DMS 273 (cell line): ENCODE measurements at regions not wholly inside any gene's neighbourhood (a gene's known extent, or its start where the extent isn't known, plus 50 kb on each side); places are given as distances from the start of the nearest gene placed in this dataset.
"Not testable (repeated sequence)": the region's sequence is repeated elsewhere in the genome, so short reads cannot be mapped to it uniquely, and the experiment has no call there.

Experiments
- DNase-seq: peaks from one replicate; lab custom pipeline; 2025; ENCODE audit not compliant: unreplicated experiment; lab: John Stamatoyannopoulos, UW

DNA sequence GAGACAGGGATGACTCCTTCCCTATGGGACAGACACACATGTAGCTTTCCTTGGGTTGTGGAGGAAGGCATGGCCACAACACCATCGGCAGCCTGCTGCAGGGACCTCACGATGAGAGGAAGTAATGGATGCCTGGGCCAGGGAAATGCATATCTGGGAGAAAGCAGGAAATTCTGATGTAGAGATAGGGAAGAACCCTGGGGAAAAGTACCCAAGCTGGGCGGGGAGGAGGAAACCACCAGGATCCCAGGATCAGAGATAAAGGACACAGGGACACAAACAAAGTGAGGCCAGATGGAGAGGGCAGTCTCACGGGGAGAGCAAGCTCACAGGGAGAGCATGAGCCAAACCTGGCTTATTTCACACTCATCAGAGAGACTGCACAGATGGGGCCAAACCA, 294.7 kb upstream of the TEKT4 start:
- DNase-seq = peak; percentile 5

DNA sequence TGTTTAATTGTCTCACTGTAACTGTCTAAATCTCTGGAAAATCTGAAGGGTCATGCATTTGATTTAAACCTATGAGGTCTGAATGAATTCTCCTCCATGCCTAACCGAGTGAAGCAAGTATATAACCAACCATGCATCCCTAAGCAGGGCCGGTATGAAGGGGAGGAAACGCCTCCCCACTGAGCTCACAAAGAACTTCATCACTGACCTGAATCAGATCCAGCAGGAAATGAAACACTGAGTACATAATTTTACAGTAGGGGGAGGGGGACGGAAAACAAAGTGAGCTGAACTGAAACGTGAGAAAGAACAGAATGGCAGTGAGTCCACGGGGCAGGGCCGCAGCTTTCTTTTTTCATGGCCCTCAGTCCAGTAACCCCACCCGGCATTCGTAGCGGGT, 294.1 kb upstream of the TEKT4 start:
- not testable (repeated sequence) for DNase-seq

DNA sequence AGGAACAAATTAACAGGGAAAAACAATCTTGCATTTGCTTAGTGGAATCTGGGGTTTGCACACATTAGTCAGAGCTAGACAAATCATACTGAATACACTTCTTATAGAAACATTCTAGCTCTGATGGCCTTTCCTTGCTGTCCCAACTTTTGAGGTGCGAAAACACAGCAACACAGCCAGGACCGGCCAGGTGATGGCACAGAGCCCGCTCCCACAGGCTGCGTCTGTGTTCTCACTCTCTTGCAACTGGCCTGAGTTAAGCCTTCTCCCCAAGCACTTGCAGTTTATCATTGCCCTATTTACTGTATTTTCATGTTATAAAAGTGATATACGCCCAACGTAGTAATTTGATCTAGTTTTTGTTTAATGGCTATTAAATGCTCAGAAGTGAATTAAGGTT, 292.0 kb upstream of the TEKT4 start:
- DNase-seq = not testable (repeated sequence)

DNA sequence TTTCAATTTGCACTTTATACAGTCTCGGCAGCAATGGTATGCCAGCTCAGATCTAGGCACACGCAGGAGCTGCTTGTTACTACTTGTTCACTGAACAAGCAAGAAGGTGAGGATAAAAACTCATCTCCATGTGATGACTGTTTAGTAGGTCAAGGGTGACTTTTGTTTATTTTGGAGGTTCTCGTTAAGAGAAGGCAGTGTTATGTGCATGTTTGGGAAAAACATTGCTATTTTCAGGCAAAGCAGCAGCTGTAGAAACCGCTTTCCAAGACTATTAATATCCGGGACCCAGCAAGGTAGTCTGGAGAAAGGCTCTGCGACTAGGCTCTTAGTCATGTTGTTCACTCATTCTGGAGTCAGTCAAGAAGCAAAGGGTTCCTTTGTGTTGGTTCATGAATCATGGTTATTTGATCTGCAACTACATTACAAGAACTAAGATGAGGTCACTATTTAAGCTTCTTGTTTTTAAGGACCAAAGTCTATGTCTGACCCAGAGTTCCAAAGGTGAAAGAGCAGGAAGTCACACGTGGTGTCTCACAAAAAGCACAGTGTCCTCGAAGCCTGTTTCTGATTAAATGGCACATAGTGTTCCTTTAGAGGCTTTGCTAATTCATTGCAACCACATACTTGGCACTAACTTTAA, 288.0 kb upstream of the TEKT4 start:
- not testable (repeated sequence) for DNase-seq

DNA sequence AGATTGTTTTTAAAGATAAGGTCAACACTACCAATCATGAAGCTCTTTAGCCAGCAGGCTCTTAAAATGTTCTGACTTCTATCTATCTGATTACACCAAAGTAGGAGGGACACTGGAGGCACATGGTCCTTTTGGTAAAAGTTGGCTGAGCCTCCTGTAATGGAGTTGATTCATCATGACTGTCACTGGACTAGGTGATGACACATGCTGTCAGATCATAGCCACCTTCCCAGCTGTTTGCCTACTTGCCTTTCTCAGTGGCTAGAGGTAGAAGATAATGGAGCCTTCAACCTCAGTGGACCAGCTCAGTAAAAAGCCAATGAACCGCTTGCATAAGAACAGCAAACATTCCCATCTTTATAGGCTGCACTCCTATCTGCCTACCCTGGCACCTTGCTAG, 286.7 kb upstream of the TEKT4 start:
- not testable (repeated sequence) for DNase-seq

DNA sequence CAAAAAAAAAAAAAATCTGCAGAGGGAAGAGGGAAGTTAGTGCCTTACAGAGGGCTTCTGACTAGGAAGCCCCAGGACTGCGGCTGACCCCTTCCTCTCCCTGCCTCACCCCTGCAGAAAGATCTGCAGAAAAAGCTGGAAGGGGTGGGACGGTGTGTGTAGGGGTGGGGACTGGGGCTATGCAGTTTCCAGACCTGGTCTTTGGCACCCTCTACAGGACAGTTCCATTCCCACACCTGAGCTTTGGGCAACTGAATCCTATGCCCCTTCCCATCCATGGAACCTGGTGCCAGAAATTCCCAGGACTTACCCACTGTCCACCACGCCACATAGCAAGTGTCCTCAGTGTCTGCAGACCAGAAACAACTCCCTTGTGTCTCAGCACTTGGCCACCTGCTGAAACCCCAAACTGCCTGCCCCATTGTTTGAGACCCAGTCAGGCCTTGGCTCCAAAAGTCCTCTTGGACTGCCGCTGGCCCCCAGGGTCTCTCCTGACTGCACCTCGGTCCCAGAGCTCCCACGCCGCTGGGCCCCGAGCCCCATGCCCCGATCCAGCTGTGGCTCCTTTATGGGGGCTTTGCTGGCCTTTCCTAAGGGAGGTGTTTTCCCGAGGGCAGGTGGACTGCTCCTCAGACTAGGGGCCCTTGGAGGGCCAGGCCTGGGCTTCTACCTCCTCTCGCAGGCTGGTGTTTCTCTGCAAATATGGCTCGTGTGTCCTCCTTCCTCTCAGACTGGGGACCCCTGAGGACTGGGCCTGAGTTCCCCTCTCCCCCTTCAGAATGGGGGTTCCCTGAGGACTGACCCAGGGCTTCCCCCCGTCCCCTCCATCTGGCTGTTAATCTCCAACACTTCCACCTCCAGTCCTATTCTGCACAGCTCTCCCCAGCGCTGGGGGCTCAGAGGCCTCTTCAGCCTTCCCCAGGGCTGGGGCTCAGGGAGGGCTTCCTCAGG, 284.9 kb upstream of the TEKT4 start:
- peak; percentile 39 for DNase-seq

DNA sequence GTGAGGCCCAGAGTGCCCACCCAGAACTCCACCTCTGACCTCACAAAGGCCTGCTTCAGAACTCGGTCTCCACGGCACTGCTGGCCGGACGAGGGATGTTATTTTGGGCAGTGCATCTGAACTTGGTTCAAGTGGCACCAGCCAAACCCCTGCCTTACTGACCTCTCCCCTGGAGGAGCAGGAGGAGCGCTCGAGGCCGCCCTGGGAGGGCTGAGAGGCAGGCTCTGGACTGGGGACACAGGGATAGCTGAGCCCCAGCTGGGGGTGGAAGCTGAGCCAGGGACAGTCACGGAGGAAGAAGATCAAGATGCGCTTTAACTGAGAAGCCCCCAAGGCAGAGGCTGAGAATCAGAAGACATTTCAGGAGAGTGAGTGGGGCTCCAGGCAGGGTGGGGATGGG, 284.2 kb upstream of the TEKT4 start:
- not testable (repeated sequence) for DNase-seq

DNA sequence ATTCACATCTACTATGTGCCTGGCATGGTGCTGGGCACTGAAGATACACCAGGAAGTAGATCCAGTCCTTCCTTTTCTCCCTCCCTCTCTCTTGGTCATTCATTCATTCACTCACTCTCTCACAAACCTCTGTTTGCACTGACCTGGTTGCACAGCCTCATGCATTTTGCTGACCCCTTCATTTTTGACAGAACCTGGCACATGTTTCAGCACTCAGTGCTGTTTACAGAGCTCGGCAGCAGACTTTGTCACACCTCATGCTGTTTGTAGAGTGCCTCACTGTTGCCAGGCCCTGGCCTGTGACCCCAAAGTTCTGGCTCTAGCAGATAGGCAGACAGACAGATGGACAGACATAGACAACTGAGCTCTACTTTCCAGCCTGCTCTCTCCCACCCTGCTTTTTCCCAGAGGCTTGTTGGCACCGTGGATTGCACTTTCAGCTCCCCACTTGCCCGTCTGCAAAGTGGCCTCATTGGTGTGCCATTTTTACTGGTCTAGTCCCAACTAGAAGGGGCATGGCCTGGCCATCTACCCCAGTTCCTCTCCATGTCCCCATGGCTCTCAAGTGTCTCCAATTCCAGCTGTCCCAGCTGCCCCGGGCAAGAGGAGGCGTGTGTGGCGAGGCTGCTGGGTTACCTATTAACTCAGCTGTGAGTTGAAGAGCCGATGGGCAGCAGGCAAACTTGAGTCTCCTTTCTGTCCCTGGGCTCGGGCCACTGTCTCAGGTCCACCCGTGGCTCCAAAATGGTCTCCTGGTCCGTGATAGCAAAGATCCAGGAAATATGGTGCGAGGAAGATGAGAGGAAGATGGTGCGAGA, 277.0 kb upstream of the TEKT4 start:
- DNase-seq = not testable (repeated sequence)

DNA sequence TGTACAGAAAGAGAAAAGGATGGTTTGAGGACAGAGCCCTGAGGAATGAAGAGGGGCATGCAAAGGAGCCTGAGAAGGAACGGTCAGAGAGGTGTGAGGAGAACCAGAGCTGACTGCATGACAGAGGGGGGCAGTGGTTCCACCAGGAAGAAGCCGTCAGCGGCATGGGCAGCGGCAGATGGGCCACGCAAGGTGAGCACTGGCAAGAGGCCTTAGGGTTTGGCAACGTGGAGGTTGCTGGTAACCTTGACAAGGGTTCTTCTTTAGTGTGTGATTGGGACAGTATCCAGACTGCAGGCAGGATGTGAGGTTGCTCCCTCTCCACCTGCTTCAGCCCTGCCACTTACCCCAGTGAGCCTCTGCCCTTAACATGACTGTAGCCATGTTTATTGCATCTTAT, 275.3 kb upstream of the TEKT4 start:
- not testable (repeated sequence) for DNase-seq

DNA sequence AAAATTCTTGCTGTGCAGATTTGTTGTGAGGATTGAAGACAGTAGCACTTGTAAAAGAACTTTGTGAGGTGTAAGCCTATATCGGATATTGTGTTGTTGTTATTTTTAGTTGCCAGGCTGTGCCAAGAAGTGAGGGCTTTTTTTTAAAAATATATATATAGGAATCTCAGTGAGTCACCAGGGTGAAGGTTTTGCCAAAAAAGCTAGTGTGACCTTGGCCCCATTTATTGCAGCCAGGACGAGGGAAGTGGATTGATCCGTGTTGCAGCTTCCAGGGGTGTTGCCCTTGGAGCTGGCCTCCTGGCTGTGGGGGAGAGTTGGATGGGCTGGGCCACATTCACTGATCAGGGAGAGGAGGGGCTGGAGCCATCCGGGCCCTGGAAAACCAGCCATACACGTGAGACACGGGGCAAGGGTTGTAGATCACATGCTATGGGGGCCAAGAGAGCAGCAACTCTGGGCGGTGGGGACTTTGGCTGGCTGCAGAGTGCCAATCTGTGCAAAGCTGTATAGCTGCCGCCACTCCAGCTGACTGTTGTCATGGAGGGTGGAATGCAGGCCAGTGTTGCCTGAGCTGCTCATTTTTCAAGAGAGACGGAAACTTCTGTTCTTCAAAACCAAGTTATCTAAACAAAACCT, 273.0 kb upstream of the TEKT4 start:
- not testable (repeated sequence) for DNase-seq

DNA sequence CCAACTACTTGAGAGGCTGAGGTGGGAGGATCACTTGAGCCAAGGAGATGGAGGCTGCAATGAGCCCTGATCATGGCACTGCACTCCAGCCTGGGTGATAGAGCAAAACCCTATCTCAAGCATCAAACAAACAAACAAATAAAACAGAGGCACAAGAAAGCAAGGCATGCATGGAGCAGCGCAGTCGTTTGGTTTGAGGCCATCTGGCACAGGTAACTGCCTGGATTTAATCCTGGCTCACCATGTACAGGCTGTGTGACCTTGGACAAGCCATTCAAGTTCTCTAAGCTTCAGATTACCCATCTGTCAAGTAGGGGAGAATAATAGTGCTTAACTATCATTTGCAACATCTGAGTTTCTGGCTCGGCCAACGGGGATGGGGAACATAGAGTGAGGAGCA, 270.3 kb upstream of the TEKT4 start:
- not testable (repeated sequence) for DNase-seq

DNA sequence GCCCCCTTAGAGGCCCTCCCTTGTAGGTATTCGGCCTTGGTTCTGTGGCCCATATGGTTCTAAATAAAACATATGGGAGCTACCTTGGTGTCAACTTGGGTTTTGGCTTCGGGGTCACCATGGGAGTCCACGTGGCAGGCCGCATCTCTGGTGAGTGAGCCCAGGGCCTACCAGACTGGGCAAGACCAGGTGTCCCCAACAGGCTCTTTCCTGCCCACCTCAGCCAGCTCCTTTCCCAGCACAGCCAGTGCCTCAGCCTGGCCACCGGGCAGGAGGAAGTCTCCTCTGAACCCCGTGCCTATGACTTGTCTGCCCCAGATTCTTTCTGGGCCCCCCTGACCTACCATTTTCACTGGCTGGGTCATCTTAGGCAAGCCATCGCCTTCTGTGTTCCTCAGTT, 268.8 kb upstream of the TEKT4 start:
- DNase-seq = no peak

DNA sequence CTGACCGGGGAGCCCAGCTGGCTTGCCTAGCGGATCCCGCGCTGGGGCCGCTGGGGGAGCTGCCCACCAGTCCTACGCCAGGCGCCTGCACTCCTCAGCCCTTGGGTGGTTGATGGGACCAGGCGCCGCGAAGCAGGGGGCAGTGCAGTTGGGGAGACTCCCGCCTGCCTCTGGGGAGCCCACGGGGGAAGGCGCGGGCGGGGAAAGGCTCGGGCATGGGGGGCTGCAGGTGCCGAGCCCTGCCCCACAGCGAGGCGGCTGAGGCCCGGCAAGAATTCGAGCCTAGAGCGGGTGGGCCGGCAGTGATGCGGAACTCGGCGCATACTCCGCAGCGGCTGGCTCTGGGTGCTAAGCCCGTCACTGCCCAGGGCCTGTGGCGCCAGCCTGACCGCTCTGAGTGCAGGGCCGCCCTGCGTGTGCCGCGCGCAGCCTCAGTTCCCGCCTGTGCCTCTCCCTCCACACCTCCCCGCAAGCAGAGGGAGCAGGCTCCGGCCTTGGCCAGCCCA, 249.1 kb upstream of the TEKT4 start:
- DNase-seq = no peak

DNA sequence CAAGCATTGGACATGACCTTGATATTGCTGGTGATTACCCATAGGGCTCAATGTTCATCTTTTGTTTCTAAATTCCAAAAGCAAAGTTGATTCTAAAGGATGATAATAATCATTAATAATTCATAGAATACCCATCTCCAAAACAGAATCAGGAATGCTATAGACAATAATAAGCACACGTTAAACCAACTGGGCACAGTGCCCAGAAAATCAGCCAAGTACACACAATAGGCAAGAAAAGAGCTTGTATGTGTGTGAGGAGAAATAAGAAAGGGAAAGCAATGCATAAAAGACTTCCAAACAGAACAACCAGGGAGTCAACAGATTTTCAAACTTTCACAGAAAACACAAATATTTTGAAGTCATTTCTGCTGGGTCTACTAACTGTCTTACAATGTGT, 242.3 kb upstream of the TEKT4 start:
- not testable (repeated sequence) for DNase-seq

DNA sequence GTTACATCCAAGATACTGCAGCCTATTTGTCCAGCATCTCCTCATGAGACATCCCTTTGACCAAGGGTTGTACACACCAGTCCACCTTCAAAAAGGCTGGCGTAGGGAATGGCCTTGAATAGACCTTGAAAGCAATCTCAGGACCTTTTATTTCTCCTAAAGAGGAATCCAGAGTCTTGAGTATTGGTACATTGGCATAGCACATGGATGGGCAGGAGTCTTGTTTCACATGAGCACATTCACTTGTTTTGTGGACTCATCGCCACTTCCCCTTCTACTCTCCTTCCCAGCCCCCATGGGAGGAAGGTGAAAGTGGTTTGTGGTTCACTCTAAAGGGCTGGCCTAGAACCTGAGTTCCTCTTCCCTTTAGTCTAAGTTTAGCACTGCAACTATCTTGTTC, 229.8 kb upstream of the TEKT4 start:
- DNase-seq = not testable (repeated sequence)

DNA sequence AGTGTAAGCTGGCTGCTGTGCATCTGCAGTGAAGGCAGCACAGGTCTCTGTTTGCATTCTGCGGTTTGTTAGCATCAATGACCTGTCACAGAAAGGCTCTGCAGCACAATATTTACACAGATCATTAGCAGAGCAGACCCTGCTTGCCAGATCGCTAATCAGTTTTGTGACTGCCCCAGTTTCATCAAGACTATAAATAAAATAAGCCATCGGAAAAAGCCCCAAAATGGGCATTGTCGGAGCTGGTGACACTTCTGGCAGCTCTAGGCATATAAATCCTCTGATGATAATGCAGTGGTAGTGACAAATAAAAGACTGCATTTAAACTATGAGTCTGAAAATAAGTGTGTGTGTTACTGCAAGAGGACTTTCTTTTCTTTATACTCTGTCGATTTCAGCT, 219.1 kb upstream of the TEKT4 start:
- DNase-seq = not testable (repeated sequence)

DNA sequence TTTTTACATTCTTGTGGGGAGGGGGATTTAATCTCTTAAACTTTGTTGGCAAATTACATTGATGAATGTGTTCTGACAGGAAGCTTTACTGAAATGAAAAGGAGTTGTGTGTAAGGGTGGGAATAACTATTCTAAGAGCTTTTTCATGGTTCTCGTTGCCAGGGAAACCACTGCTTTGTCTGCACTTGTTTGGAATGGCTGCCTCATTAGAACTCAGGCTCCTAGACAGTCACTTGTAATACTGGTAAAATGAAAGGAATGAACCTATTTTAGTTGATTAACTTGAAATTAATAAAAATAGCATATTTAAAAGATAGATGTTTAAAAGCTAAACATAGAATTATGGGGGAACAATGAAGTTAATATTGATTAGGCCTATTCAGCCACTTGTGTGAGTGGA, 201.4 kb upstream of the TEKT4 start:
- DNase-seq = not testable (repeated sequence)

DNA sequence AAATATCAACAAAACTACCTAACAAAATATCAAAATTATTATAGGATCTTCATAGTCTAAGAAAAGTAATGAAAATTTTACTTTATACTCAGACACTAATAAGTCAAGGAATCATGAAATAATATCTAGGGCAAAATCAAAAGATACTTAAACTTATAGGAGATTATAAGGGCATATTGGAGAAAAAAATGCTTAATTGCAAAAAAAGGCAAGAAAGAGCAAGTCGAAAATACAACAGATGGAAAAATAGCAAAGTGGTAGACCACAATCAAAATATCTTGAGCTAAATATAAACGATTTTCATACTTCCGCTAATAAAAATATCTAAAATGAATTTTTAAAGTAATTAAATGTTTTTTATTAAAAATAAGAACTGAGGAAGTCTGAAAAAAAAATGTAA, 177.0 kb upstream of the TEKT4 start:
- not testable (repeated sequence) for DNase-seq

DNA sequence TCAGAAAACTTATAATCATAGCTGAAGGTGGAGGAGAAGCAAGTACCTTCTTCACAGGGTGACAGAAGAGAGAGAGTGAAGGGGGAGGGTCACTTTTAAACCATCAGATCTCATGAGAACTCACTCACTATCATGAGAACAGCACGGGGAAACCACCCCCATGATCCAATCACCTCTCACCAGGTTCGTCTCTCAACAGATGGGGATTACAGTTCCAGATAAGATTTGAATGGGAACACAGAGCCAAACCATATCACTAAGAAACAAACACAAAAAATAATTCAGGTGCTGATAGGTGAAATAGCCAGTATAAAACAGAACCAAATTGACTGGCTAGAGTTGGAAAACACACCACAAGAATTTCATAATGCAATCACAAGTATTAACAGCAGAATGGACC, 162.2 kb upstream of the TEKT4 start:
- not testable (repeated sequence) for DNase-seq

DNA sequence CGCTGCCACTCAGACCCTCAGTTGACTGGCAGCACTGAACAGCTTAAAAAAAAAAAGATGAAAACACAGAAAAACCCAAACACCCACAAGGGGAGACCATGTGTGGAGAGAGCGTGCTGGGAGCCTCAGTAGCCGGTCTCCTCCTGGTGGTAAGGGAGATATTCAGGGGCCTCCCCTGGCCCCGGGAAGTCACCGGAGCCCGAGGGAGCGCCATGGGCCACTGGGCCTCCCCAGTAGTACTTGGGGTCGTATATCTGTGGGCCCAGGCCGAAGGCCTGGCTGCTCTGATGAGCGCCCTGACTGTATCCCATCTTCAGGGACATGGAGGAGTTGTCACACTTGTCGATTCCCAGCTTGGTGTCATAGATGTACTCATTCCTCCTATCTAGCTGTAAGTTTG, 145.7 kb upstream of the TEKT4 start:
- no peak for DNase-seq

DNA sequence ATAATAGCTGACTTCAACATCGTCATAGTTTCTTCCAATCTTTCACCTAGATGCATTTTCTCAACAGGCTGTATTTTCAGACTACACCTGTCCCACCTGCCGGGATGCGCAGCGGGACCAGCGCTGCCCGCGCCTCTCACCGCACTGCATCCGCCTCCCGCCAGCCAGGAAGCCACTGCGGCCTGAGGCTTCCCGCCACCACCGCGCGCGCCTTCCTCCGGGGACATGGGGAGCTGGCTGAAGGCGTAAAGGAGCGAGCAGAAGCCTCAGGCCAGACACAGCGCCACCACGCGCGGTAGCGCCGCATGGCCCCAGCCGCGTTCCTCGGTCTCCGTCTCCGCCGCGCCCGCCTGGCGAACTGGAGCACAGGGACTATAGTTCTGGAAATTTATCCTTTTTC, 135.7 kb upstream of the TEKT4 start:
- not testable (repeated sequence) for DNase-seq
